GM12874 (cell line): ENCODE measurements at regions not wholly inside any gene's neighbourhood (a gene's known extent, or its start where the extent isn't known, plus 50 kb on each side); places are given as distances from the start of the nearest gene placed in this dataset.

Experiments used
- TF ChIP-seq, protein P1 (sequence below): IDR thresholded peaks from 2 replicates; pipeline ENCODE4 v1.5.1; 2011; ENCODE audit warnings: low read depth, mild to moderate bottlenecking, control low read depth, low read length, moderate library complexity; ENCODE audit not compliant: insufficient read depth

DNA sequence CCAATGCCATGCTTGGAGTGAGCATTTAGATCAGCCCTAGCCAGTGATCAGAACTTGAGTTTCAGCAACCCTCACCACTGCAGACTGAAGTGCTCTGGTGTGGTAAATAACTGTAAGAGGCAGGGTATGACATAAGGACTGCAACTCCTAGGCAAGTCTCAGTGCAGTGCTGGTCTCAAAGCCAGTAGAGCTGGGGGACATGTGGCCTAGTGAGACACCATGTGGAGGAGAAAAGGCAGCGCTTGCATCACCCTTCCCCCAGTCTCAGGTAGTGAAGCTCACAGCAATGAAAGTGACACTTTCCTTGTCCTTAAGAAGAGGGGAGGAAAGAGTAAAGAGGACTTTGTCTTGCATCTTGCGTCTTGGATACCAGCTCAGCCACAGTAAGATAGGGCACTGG is 386.8 kb upstream of the POT1 start:
- TF ChIP-seq, protein P1, sequence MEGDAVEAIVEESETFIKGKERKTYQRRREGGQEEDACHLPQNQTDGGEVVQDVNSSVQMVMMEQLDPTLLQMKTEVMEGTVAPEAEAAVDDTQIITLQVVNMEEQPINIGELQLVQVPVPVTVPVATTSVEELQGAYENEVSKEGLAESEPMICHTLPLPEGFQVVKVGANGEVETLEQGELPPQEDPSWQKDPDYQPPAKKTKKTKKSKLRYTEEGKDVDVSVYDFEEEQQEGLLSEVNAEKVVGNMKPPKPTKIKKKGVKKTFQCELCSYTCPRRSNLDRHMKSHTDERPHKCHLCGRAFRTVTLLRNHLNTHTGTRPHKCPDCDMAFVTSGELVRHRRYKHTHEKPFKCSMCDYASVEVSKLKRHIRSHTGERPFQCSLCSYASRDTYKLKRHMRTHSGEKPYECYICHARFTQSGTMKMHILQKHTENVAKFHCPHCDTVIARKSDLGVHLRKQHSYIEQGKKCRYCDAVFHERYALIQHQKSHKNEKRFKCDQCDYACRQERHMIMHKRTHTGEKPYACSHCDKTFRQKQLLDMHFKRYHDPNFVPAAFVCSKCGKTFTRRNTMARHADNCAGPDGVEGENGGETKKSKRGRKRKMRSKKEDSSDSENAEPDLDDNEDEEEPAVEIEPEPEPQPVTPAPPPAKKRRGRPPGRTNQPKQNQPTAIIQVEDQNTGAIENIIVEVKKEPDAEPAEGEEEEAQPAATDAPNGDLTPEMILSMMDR = no peak

DNA sequence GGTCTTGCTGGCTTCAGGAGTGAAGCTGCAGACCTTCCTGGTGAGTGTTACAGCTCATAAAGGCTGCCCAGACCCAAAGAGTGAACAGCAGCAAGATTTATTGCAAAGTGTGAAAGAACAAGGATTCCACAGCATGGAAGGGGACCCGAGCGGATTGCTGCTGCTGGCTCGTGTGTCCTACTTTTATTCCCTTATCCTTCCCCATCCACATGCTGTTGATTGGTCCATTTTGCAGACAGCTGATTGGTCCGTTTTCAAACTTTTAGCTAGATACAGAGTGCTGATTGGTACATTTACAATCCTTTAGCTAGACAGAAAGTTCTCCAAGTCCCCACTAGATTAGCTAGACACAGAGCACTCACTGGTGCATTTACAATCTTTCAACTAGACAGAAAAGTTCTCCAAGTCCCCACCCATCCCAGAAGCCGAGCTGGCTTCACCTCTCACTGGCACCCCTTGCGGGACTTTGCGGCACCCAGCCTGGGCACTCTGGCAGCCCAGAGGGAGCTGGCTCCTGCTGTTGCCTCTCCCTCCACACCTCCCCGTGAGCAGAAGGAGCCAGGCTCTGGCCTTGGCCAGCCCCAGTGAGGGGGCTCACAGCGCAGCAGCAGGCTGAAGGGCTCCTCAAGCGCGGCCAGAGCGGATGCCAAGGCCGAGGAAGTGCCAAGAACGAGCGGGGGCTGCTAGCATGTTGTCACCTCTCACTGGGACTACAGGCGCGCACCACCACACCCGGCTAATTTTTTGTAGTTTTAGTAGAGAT is 369.6 kb upstream of the POT1 start:
- TF ChIP-seq, protein P1 = no peak

DNA sequence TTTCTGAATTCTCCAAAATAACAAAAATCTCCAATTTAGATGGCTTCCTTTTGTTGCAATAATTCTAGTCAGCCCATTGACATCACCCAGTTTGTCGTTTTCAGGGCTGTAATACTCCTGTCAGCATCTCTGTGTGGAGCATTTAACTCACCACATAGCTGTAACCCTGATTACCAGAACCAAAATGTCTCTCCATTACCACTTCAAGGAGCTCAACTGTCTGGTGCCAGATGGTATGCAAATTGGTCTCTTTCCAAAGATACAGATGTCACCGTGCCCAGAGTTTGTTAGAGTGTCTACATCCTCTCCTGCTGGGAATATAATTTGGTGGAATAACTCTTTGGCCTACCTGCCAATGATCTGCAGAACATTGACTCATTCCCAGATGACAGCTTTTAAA is 350.3 kb upstream of the POT1 start:
- TF ChIP-seq, protein P1 = no peak

DNA sequence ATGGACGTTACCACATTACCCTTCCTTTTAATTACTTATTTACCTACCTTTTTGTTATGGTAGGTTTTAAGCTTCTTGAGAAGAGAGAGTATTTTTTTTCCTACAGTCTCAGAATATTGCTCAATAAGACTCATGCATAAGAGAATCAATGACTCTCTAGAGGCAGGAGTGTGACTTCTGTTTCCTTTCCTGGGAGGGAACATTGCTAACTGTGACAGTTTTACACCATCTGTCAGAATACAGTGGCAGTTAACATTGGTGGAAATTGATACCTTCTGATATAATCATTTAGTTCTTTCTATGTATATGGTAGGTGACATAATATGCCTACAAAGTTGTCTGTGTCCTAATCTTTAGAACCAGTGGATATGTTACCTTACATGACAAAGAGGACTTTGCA is 348.7 kb upstream of the POT1 start:
- TF ChIP-seq, protein P1 = no peak

DNA sequence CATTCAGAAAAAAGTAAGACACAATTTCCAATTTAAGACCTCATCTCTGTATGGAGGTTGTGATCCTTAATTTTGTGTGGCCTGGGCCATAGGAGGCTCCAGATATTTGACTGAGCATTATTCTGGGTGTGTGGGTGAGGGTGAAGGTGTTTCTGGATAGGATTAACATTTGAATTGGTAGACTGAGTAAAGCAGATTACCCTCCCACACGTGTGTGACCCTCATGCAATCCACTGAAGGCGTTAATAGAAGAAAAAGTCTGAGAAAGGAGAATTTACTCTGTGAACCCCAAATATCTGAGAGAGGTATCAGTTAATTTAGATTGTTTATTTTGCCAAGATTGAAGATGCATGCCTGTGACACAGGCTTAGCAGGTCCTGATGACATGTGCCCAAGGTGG is 328.0 kb upstream of the POT1 start:
- TF ChIP-seq, protein P1 = no peak

DNA sequence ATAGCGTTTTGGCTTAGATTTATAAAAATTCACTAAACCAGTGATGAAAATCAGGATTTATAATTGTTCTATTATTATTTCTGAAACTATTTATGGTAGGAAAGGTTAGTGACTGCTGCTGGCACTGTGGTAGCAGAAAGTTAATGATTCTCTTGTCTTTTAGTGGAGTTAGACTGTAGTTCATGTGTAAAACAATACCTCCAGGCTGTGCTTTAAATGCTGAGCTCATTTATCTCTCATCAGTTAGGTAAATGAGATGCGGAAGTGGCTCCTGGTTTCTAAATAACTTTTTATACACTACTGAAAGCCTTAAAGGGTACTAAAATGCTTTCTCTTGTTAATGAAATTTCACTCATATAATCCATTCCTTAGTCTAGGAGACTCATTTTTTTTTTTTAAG is 326.8 kb upstream of the POT1 start:
- TF ChIP-seq, protein P1 = no peak

DNA sequence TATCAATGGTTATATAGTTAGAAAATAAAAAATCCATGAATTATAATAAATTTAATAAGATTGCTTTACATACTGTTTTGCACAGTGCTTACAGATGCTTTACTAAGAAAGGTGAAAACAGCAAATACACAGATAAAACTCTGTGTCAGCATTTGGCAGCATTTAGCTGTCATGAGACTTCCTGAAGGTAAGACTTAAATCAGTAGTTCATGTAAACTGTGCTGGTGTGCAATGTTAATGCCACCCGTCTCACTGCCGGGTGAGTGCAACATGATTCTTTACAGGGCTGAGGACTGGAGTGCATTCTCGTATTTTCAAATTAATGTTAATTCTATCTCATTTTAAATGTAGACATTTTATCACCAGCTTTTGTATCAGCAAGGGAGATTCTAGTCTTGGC is 326.2 kb upstream of the POT1 start:
- TF ChIP-seq, protein P1 = no peak
